Activated B cell treated with CpG ODN at 0.5 μM for 24 hours (primary cell): ENCODE measurements at regions not wholly inside any gene's neighbourhood (a gene's known extent, or its start where the extent isn't known, plus 50 kb on each side); places are given as distances from the start of the nearest gene placed in this dataset.

ENCODE experiments used
- ATAC-seq: fragments of 200-7000 bp; cut with Tn5 transposase; one replicate; pipeline ENCODE4 v1.10.0; 2021; ENCODE audit warnings: low read depth, mild to moderate bottlenecking, moderate library complexity
- CTCF ChIA-PET: fragments of 350-600 bp; sonication (Branson Sonifier 250); formaldehyde crosslinking; loops from one replicate; lab custom pipeline; 2021; ENCODE audit warnings: antibody characterized with exemption; lab: Charles Lee
- POLR2A ChIA-PET: fragments of 350-600 bp; sonication (Branson Sonifier 250); formaldehyde crosslinking; loops from one replicate; lab custom pipeline; 2021; ENCODE audit warnings: antibody characterized with exemption; lab: Charles Lee
- DNase-seq: peaks from one replicate; pipeline ENCODE4 v3.0.0; 2022
- H3K27ac Mint-ChIP-seq: one replicate; pipeline ENCODE4 v1.8.0; 2020; ENCODE audit warnings: mixed read lengths
- H3K27me3 Mint-ChIP-seq: one replicate; pipeline ENCODE4 v1.8.0; 2021; ENCODE audit warnings: mixed read lengths
- H3K36me3 Mint-ChIP-seq: one replicate; pipeline ENCODE4 v1.8.0; 2021; ENCODE audit warnings: low read depth, mixed read lengths
- H3K4me1 Mint-ChIP-seq: one replicate; pipeline ENCODE4 v1.8.0; 2021; ENCODE audit warnings: mixed read lengths
- H3K4me3 Mint-ChIP-seq: one replicate; pipeline ENCODE4 v1.8.0; 2020; ENCODE audit warnings: mild to moderate bottlenecking, mixed read lengths
- H3K9me3 Mint-ChIP-seq: one replicate; pipeline ENCODE4 v1.8.0; 2020; ENCODE audit warnings: mixed read lengths
- CTCF ChIP-seq: fragments of 200-600 bp; IDR thresholded peaks from one replicate; pipeline ENCODE4 v1.8.0; 2022; ENCODE audit warnings: antibody characterized with exemption, mild to moderate bottlenecking
- intact Hi-C: fragments of 100-400 bp; cut with micrococcal nuclease; formaldehyde crosslinking; loops from one replicate; pipeline ENCODE4 v1.15.1; 2024

GRCh38 chr9:101977614-101978210, 239.3 kb upstream of the GRIN3A start:
- no peak for ATAC-seq
- Mint-ChIP-seq H3K9me3 (no peaks in the 10 kb centered on the region), H3K27ac (no peak overlapping the region), H3K36me3 (no peaks in the 10 kb centered on the region), H3K27me3 (no peaks in the 10 kb centered on the region), H3K4me3 (no peak overlapping the region), H3K4me1 (no peaks in the 10 kb centered on the region)
- DNase-seq, result no peak
- intact Hi-C loops, result no loop called here
- TF ChIP-seq CTCF, result no peak
- POLR2A ChIA-PET, result interaction anchor here (0.7 kb wide), 1 partner anchor 251 kb away, joined by 3 read pairs; no protein-coding TSS in a partner anchor
- CTCF ChIA-PET, result interaction anchor here (1.5 kb wide), 1 partner anchor 12 kb away, joined by 4 read pairs; no protein-coding TSS in a partner anchor

- no peak overlapping the region for H3K27ac Mint-ChIP-seq
- TF ChIP-seq CTCF, result no peak
- DNase-seq (no peak), ATAC-seq (no peak)
- no peaks in the 10 kb centered on the region for H3K9me3 Mint-ChIP-seq
- intact Hi-C loops, result no loop called here
- no peaks in the 10 kb centered on the region for H3K4me1 Mint-ChIP-seq
- CTCF ChIA-PET, result no interaction called here
- no peaks in the 10 kb centered on the region for H3K36me3 Mint-ChIP-seq
- POLR2A ChIA-PET, result no interaction called here
- no peaks in the 10 kb centered on the region for H3K27me3 Mint-ChIP-seq
- H3K4me3 Mint-ChIP-seq, result no peak overlapping the region
Observed at GRCh38 chr9:101970609-101971008, 232.2 kb upstream of the GRIN3A start.

GRCh38 chr9:101968392-101968791, 229.9 kb upstream of the GRIN3A start:
- intact Hi-C loops, result no loop called here
- Mint-ChIP-seq H3K27ac (no peak overlapping the region), H3K9me3 (no peaks in the 10 kb centered on the region), H3K4me3 (no peak overlapping the region), H3K4me1 (no peaks in the 10 kb centered on the region), H3K36me3 (no peaks in the 10 kb centered on the region), H3K27me3 (no peaks in the 10 kb centered on the region)
- no peak for DNase-seq
- no peak for TF ChIP-seq CTCF
- POLR2A ChIA-PET, result no interaction called here
- CTCF ChIA-PET, result no interaction called here
- no peak for ATAC-seq

- TF ChIP-seq CTCF, result no peak
- no peaks in the 10 kb centered on the region for H3K4me1 Mint-ChIP-seq
- H3K27me3 Mint-ChIP-seq, result no peaks in the 10 kb centered on the region
- ATAC-seq (no peak), DNase-seq (no peak)
- CTCF ChIA-PET, result no interaction called here
- H3K36me3 Mint-ChIP-seq, result no peaks in the 10 kb centered on the region
- no peak overlapping the region for H3K4me3 Mint-ChIP-seq
- no peaks in the 10 kb centered on the region for H3K9me3 Mint-ChIP-seq
- intact Hi-C loops, result no loop called here
- no peak overlapping the region for H3K27ac Mint-ChIP-seq
- POLR2A ChIA-PET, result no interaction called here
Observed at GRCh38 chr9:101966691-101967090, 228.2 kb upstream of the GRIN3A start.

GRCh38 chr9:101957705-101958104, 219.3 kb upstream of the GRIN3A start:
- no peak for TF ChIP-seq CTCF
- no peak for ATAC-seq
- intact Hi-C loops, result no loop called here
- Mint-ChIP-seq H3K27ac (no peak overlapping the region), H3K9me3 (no peaks in the 10 kb centered on the region), H3K4me1 (no peaks in the 10 kb centered on the region), H3K27me3 (no peaks in the 10 kb centered on the region), H3K36me3 (no peaks in the 10 kb centered on the region), H3K4me3 (no peak overlapping the region)
- POLR2A ChIA-PET, result no interaction called here
- CTCF ChIA-PET, result no interaction called here
- no peak for DNase-seq
